ENCODE measurements at regions not wholly inside any gene's neighbourhood (a gene's known extent, or its start where the extent isn't known, plus 50 kb on each side); places are given as distances from the start of the nearest gene placed in this dataset.

DNA sequence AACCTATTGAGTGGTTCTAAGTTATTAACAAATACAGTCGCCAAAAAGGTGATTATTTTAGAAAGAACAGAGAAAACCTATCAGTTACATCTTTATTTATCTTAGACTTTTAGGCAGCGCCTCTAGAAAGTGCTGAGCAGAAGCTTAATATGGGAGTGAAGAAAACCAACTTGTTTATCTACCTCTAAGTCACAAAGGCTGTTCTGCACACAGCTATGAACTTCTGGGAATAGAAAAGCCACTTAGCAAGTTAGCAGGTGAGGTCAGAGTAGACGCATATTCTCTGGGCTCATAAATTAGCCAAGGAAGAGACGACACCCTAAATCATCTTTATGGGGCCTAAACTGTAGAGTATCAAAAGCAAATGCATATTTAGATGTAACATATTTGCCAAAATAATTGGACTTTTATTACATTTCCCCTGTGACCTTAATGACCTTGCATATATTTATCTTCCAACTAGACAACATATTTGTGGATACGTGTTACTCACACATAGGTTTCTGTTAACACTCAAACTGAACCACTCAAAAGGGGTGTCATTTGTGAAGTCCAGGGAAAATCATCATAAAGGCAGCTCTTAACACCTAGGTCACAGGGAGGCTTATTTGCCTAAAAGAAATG lies 267.1 kb downstream of the ADGB start:
- no peaks in the 10 kb centered on the region for H3K27me3 ChIP-seq
- TF ChIP-seq, protein P1, sequence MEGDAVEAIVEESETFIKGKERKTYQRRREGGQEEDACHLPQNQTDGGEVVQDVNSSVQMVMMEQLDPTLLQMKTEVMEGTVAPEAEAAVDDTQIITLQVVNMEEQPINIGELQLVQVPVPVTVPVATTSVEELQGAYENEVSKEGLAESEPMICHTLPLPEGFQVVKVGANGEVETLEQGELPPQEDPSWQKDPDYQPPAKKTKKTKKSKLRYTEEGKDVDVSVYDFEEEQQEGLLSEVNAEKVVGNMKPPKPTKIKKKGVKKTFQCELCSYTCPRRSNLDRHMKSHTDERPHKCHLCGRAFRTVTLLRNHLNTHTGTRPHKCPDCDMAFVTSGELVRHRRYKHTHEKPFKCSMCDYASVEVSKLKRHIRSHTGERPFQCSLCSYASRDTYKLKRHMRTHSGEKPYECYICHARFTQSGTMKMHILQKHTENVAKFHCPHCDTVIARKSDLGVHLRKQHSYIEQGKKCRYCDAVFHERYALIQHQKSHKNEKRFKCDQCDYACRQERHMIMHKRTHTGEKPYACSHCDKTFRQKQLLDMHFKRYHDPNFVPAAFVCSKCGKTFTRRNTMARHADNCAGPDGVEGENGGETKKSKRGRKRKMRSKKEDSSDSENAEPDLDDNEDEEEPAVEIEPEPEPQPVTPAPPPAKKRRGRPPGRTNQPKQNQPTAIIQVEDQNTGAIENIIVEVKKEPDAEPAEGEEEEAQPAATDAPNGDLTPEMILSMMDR (IDR thresholded peaks at IDR 0.05) = no peak
- no peak for TF ChIP-seq POLR2A (IDR thresholded peaks at IDR 0.05)
- WGBS, 4 donors = 82 to 90% (median 88%) methylated on average over 5 of the region's 5 CpGs

DNA sequence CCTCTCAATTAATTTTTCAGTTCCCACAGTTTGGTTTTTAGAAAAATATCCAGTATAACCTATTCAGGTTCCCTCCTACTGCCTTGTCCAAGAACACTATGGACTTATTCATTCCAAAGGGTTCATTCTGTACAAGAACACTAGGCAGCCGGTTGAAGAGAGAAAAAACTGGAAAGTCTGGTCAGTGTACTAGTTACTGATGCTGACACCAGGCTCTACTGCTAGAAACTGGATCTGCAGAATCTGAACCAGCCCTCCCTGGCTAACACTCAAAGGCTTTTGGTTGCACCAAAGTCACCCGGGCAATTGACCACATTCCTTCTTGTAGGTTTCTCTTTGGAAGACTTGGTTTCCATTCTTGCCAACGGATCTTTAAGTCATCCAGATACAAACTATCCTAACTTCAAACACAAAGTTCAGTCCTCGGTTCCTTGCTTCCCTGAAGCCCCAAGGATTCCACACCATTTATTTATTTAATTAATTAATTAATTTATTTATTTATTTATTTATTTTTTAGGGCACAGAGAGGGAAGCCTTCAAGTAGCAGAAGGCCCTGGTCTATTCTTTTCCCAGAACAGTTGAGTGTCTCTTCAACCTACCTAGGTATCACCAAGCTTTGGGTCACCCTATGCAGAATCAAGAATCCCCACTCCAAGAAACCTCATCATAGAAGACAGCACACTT lies 268.1 kb downstream of the ADGB start:
- H3K4me1 ChIP-seq (replicated peaks in 1 of 2) = no peaks in the 10 kb centered on the region
- intact Hi-C loops (cut with DNase I) = no loop called here
- no peak overlapping the region for H3K27ac ChIP-seq
- no peaks in the 10 kb centered on the region for H3K36me3 ChIP-seq (replicated peaks in 1 of 2)
- 94 to 98% (median 96%) methylated on average over 4 of the region's 4 CpGs for WGBS, 4 donors
- DNase-seq = no peak
- no peak for TF ChIP-seq POLR2A (IDR thresholded peaks at IDR 0.05)
- TF ChIP-seq, protein P1 (IDR thresholded peaks at IDR 0.05) = no peak
- H3K27me3 ChIP-seq = no peaks in the 10 kb centered on the region
- no peak overlapping the region for H3K4me3 ChIP-seq
- no peaks in the 10 kb centered on the region for H3K9me3 ChIP-seq (replicated peaks in 1 of 3)

More for the DNA sequence above, 267.1 kb downstream of the ADGB start:
- intact Hi-C loops (cut with DNase I) = no loop called here
- H3K27ac ChIP-seq = no peak overlapping the region
- no peaks in the 10 kb centered on the region for H3K9me3 ChIP-seq (replicated peaks in 1 of 3)
- H3K4me3 ChIP-seq = no peak overlapping the region
- no peak for DNase-seq
- no peaks in the 10 kb centered on the region for H3K4me1 ChIP-seq (replicated peaks in 1 of 2)
- no peaks in the 10 kb centered on the region for H3K36me3 ChIP-seq (replicated peaks in 1 of 2)

DNA sequence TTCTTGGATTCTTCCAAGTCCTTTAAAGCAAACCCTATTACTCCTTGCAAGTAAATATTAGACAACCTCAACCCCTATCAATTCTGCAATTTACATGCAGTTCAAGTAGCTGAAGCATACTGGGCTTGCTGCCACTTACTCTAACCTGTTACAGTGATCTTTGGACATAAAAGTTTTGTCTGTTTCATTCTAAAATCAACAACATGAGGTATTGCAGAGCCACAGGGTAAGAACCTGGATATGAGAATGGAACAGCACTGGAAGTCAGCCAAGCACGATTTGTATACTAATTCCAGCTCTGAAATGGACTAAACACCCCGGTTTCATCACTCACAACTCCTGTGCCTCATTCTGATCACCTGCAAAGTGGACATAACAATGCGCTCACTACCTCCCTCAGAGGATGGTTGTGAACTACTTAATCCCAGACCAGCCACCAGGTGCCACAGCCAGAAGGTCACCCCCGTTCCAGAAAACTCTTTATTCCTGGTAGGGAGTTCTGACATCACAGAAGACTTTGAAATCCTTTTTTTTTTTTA lies 270.0 kb downstream of the ADGB start:
- no peak overlapping the region for H3K27ac ChIP-seq
- DNase-seq = no peak
- H3K4me3 ChIP-seq = no peak overlapping the region
- intact Hi-C loops (cut with DNase I) = no loop called here
- no peaks in the 10 kb centered on the region for H3K36me3 ChIP-seq (replicated peaks in 1 of 2)
- H3K27me3 ChIP-seq = no peaks in the 10 kb centered on the region
- 72 to 87% (median 83%) methylated on average over 4 of the region's 4 CpGs for WGBS, 4 donors
- no peaks in the 10 kb centered on the region for H3K9me3 ChIP-seq (replicated peaks in 1 of 3)
- no peak for TF ChIP-seq POLR2A (IDR thresholded peaks at IDR 0.05)
- TF ChIP-seq, protein P1 (IDR thresholded peaks at IDR 0.05) = no peak
- H3K4me1 ChIP-seq (replicated peaks in 1 of 2) = no peaks in the 10 kb centered on the region

DNA sequence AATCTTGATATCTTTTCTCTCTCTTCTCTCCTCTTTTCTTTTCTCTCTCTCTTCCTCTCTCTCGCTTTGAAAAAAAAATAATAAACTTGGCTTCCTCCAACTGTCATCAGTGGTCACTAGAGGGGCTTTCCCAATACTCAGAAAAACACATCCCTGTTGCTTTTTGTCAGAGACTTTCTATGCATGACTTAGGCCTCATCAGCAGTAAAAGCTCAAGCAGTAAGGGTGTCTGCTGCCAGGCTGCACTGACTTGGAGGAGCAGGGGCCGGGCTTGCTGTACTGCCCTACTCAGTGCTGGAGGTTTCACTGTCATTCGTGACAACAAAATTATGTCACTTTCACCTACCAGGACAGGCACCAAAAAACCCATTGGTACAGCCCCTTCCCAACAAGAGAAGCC lies 272.0 kb downstream of the ADGB start:
- Histone ChIP-seq H3K9me3 (replicated peaks in 1 of 3) (no peaks in the 10 kb centered on the region), H3K4me3 (no peak overlapping the region), H3K36me3 (replicated peaks in 1 of 2) (no peaks in the 10 kb centered on the region), H3K27ac (no peak overlapping the region), H3K27me3 (no peaks in the 10 kb centered on the region), H3K4me1 (replicated peaks in 1 of 2) (peaks cover 0 to 2% of the 10 kb centered on the region in 2 donors)
- TF ChIP-seq POLR2A (IDR thresholded peaks at IDR 0.05) = no peak
- TF ChIP-seq, protein P1 (IDR thresholded peaks at IDR 0.05) = no peak
- 86 to 93% (median 89%) methylated on average over 3 of the region's 3 CpGs for WGBS, 4 donors
- intact Hi-C loops (cut with DNase I) = no loop called here
- no peak for DNase-seq
